Amniotic epithelial cell (primary cell): ENCODE measurements at regions not wholly inside any gene's neighbourhood (a gene's known extent, or its start where the extent isn't known, plus 50 kb on each side); places are given as distances from the start of the nearest gene placed in this dataset.

Experiments
- DNase-seq: peaks from one replicate; pipeline ENCODE4 v3.0.0-alpha.2; 2010; ENCODE audit warnings: low read depth

- no peak for DNase-seq
These were observed 93.8 kb upstream of the CLMN start for GRCh38 chr14:95413289-95414215.

DNA sequence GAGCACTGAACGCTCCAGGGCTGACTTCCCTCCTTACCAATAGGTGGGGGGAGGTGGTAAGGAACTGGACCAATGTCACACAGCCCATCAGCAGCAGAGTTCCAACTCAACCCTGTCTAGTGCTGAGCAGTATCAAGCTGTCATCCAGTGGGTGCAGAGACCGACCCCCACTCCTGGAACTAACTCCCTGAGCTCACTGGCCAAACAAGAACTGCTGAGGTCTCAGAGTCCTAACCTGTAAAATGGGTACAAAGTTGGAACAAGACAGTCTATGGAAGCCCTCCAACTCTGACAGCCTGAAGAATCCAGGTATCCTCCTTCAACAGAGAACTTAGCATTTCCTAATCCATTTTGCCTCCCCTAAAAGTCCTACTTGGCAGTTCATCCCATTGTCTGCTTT lies 91.1 kb upstream of the CLMN start:
- DNase-seq: no peak

- DNase-seq: no peak
These were observed 90.0 kb upstream of the CLMN start for GRCh38 chr14:95409477-95410272.

DNA sequence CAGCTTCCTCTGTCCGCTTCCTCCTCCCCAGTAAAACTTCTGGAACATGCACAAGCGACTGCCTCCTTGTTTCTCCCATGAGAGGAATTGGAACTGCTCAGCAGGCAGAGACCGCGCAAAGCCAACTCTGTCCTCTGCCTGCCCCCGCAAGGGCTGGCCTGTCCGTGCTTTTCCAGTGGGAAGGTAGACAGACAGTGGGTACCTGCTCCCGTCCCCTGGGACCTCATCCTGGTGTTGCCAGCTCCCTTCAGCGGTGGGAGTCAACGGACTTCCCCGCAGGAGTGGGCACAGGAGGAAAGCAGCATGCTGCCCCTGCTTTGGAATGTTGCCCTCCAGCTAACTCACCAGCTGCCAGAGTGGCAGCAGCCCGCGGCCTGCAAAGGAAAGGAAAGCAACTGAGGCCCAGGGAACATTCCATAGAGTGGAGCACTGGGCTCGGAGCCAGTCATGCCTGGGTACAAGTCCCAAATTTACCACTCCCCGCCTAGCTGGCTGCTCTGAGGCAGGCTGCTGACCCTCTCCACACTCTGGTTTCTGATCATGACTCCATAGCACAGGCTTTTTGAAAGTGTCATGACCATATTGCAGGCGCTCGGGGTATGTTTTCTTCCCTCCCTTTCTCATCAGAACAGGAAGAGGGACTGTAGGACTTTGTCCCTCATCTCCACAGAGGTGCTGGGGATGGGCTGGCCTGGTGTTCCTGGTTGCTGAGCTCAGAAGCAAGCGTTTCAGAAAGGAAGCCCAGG lies 89.2 kb upstream of the CLMN start:
- DNase-seq: no peak

DNA sequence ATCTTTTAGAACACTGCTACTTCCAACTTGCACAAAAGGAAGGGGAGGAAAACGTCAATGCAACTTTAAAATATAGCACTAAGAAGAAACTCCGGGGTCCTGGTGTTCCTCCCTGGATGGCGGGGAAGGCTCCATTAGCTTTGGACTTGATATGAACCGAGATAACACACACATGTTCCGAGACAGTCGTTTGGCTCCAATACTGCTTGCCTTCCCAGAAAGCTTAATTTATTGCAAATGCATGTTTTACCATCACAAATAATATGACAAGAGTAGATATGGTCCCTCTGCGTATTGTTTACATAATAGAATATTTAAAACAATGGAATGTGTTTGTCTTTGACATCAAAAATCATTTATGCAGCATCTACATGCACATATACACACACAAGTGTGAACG lies 87.6 kb upstream of the CLMN start:
- no peak for DNase-seq

DNA sequence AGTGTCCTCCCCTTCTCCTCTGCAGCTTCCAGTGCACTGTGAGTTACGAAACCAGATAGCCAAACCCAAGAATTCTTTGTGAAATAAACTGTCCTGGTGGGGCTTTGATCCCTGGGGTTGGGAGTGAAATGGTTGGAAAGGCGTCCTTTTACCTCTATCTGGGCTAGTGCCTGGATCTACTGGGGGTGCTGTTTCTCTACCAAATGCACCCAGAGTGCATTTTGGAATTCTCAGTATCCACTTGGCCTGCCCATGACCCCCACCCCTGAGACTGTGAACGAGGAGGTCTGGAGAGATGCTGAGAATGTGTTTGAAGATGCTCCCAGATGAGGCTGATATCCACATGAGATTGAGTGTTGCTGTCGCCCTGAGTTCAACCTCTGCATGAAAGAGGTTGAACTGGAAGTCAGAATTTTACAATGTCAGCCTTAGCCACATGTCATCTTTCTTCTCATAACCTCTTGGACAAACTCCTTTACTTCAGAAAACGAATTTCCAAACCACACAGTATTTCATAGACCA lies 87.1 kb upstream of the CLMN start:
- DNase-seq: no peak

DNA sequence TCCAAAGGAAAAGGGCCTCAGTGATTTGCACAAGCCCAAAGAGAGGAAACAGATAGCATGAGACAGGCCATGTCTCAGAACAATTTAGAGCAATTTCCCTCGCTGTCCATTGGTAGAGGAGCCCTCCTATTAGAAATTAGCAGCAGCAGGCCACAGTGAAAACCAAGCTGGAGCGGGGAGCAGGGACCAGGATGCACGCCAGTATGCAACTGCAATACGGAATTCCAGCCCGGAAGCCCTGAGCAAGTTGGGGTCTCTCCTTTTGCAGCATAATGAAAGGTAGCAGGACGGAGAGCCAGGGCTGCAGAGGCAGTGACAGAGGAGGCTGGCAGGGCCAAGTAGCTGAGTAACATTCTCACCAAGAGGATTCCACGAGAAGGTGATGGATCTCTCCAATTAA lies 84.9 kb upstream of the CLMN start:
- DNase-seq: no peak

- no peak for DNase-seq
These were observed 82.9 kb upstream of the CLMN start for GRCh38 chr14:95402578-95402977.

GRCh38 chr14:95402176-95402575 lies 82.5 kb upstream of the CLMN start:
- no peak for DNase-seq

DNA sequence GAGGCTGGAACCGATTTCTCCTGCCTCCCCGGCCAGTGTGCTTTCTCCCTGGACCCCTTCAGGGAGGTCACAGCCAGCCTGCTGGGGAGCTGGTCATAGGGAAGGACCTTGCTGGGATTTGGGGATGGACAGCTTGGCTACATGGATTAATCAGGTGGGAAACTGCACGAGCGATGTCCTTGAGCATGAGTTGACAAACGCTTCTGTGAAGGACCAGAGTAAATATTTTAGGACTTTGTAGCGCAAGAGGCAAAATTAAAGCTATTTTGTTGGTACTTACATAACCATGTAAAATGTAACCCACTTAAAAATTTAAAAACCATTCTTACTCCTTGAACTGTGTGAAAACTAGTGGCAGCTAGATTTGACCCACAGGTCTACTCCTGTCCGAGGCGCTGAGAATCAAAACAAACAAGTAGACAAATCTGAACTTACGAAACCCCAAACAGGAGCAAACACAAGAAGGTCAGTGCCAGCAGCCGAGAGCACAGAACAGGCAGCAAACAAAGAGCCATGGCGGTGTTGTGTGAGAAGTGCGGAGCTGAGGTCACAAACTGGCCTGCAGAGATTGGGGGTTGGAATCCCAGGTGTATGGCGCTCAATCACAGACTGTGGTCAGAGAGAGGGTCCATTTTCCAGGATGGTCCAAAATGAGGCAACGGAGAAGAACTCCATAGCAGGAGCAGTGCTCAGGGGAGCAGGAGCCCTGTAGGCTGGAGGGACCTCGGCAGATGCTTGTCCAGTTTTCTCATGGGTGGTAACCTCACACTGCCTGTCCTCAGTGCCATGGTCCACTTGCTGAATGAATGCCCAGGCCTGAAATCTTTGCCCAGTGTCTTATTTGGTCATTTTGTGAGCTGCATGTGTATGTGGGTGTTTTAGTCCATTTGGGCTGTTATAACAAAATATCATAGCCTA lies 79.2 kb upstream of the CLMN start:
- no peak for DNase-seq

DNA sequence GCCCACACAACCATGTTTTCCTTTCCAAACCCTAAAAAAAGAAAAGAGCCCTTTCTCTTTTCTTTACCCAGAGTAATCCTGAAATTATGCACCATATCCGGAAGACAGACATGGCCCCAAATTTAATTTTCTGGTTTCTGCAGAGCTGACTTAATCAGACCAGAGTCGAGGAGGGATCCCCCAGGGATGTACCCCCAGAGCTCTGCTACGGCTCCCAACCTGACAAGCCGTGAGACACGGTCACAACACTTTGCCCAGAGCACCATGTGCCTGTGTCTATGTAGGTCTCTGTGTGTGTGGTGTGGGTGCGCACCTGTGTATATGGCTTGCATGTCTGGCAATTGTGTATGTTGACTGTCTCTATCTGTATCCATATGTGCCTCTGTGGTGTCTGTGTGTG lies 77.6 kb upstream of the CLMN start:
- no peak for DNase-seq

DNA sequence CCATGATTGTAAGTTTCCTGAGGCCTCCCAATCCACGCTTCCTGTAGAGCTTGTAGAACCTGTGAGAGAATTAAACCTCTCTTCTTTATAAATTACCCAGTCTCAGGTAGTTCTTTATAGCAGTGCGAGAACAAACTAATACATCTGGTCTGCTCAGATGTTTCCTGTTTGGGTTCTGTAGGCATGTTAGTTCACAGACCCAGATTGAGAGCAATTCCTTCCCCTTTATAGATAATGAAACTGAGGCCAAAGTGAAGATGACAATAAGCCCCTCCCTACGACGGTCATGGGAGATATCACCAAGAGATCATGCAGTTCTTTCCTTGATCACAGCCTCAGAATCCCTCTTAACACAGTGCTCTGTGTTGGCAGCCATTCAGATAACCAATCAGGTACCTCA lies 76.5 kb upstream of the CLMN start:
- no peak for DNase-seq

- no peak for DNase-seq
These were observed 75.5 kb upstream of the CLMN start for GRCh38 chr14:95395098-95395737.

DNA sequence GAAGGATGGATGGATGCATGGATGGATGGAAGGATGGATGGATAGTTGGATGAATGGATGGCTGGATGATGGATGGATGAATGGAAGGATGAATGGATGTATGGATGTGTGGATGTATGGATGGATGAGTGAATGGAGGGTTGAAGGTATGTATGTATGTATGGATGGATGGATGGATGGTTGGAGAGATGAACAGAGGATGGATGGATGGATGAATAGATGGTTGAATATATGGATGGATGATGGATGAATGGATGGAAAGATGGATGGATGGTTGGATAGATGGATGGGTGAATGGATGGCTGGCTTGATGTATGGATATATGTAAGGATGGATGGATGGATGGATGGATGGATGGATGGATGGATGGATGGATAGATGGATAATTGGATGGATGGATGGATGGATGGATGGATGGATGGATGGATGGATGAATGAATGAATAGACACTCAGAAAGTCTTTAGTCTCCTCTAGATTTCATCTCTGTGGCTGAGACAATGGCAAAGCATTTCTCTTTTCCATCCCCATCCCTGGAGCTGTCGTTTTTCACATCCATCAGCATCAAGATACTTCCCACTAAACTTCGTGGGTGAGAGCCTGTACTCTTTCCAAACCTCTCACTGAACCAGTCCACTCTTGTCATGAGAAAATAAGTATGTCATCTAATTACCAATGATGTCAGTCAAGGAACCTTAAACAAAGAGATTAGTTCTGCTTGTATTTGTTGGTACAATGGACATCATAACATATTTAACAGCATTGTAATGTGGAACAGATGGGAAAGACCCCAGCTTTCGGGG lies 74.8 kb upstream of the CLMN start:
- no peak for DNase-seq

GRCh38 chr14:95392841-95393240 lies 73.1 kb upstream of the CLMN start:
- DNase-seq: no peak

DNA sequence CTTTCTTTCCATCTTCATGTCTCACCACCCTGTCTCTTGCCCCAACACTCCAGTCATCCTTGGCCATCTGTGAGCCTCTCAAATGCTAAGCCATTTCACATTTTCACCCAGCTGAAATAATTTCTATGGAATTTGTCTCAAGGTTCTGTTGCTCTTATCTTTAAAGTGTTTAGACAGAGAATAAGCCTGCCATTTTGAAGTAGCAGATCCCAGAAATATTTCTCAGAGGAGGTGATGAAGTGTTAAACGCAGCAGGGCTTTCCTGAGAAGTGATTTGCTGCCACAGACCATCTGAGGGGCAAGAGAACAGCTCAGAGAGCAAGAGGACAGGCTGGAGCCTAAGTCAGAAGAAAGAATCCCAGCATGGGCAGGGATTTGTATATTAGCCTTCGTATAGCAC lies 71.6 kb upstream of the CLMN start:
- no peak for DNase-seq

DNA sequence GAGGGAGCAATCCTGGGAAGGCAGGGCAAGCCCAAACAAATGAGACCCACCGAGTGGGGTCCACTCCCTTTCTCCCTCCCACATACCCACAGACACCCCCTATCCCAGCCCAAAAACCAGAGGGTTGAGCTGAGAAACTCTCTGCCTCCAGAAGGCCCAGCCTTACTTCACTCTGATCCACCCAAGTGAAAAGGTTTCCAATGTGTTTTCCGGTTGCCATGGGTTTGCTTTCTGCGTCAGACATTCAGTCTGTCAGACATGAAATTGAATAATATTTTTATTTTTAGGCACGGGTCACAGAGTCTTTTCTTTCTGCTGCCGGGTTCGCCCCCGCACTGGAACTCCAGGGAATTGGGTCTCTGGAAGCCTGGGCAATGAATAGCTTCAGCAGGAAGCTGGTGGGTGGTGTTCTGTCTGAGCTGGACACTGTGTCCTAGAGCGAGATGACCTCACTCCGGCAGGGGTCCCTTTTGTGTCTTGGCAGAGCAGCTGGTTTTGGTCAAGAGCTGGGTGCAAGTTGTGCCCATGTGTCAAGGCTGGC lies 69.8 kb upstream of the CLMN start:
- DNase-seq: no peak

- DNase-seq: no peak
These were observed 69.0 kb upstream of the CLMN start for GRCh38 chr14:95388699-95389098.

DNA sequence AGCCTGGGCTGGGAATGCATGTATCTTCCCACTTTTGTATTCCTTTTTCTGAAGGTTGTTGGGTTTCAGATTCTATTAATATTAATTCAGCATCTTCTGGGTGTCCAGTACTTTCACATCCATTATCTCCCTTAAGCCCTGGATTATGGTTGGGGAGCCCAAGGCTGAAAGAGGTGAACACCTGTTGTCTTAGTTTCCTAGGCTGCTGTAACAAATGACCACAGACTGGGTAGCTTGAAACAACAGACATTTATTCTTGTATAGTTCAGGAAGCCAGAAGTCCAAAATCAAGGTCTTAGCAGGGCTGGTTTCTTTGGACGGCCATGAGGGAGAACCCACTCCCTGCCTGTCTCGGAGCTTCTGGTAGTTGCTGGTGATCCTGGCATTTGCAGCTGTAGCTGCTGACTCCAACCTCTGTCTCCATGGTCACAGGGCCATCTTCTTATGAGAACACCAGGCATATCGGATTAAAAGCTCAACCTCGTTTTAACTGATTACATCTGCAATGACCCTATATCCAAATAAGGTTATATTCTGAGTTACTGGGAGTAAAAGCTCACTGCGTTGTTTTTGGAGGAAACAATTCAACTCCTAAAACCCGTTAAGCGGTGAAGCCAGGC lies 68.2 kb upstream of the CLMN start:
- no peak for DNase-seq
